Upper lobe of right lung (tissue), 1 donor: ENCODE measurements at regions not wholly inside any gene's neighbourhood (a gene's known extent, or its start where the extent isn't known, plus 50 kb on each side); places are given as distances from the start of the nearest gene placed in this dataset.
"Not testable (repeated sequence)": the region's sequence is repeated elsewhere in the genome, so short reads cannot be mapped to it uniquely, and the experiment has no call there.

Source experiments
- ATAC-seq: fragments of 200-7000 bp; cut with Tn5 transposase; one replicate; pipeline ENCODE4 v1.9.1; 2020; ENCODE audit warnings: mild to moderate bottlenecking, moderate library complexity
- DNase-seq: peaks from one replicate; pipeline ENCODE4 v3.0.0-alpha.2; 2020
- H3K27ac ChIP-seq: fragments of 200-600 bp; one replicate; pipeline ENCODE4 v1.8.0; 2022
- H3K27me3 ChIP-seq: fragments of 200-600 bp; one replicate; pipeline ENCODE4 v1.8.0; 2022; ENCODE audit warnings: mild to moderate bottlenecking
- H3K36me3 ChIP-seq: fragments of 200-600 bp; one replicate; pipeline ENCODE4 v1.8.0; 2022
- H3K4me1 ChIP-seq: fragments of 200-600 bp; one replicate; pipeline ENCODE4 v1.8.0; 2022
- H3K4me3 ChIP-seq: fragments of 200-600 bp; one replicate; pipeline ENCODE4 v1.8.0; 2022; ENCODE audit warnings: mild to moderate bottlenecking
- H3K9me3 ChIP-seq: fragments of 200-600 bp; one replicate; pipeline ENCODE4 v1.8.0; 2022
- CTCF ChIP-seq: fragments of 200-600 bp; IDR thresholded peaks from one replicate; pipeline ENCODE4 v1.8.0; 2022; ENCODE audit warnings: antibody characterized with exemption
- intact Hi-C: fragments of 100-400 bp; cut with DNase I; formaldehyde crosslinking; loops from one replicate; pipeline ENCODE4 v1.11.0; 2022
- donor health status: DM: no; HTN: yes; CAD: no; lungs with severe emphysema.

GRCh38 chr6:68141190-68141589, 493.9 kb upstream of the ADGRB3 start:
- H3K27me3 ChIP-seq, result no peaks in the 10 kb centered on the region
- H3K4me3 ChIP-seq, result no peak overlapping the region
- no peaks in the 10 kb centered on the region for H3K4me1 ChIP-seq
- intact Hi-C loops, result no loop called here
- DNase-seq, result no peak
- H3K9me3 ChIP-seq, result no peaks in the 10 kb centered on the region
- H3K27ac ChIP-seq, result no peak overlapping the region
- H3K36me3 ChIP-seq, result no peaks in the 10 kb centered on the region
- ATAC-seq, result no peak
- TF ChIP-seq CTCF, result no peak

GRCh38 chr6:68139130-68139529, 496.0 kb upstream of the ADGRB3 start:
- no peak for DNase-seq
- intact Hi-C loops, result no loop called here
- H3K9me3 ChIP-seq, result no peaks in the 10 kb centered on the region
- no peak overlapping the region for H3K4me3 ChIP-seq
- H3K27me3 ChIP-seq, result no peaks in the 10 kb centered on the region
- no peak for ATAC-seq
- H3K27ac ChIP-seq, result no peak overlapping the region
- no peak for TF ChIP-seq CTCF
- no peaks in the 10 kb centered on the region for H3K36me3 ChIP-seq
- no peaks in the 10 kb centered on the region for H3K4me1 ChIP-seq

GRCh38 chr6:68134796-68135195, 500.3 kb upstream of the ADGRB3 start:
- no peak overlapping the region for H3K27ac ChIP-seq
- ATAC-seq (no peak), DNase-seq (no peak)
- no peak overlapping the region for H3K4me3 ChIP-seq
- intact Hi-C loops, result no loop called here
- H3K9me3 ChIP-seq, result no peaks in the 10 kb centered on the region
- H3K4me1 ChIP-seq, result no peaks in the 10 kb centered on the region
- H3K27me3 ChIP-seq, result no peaks in the 10 kb centered on the region
- no peak for TF ChIP-seq CTCF
- H3K36me3 ChIP-seq, result no peaks in the 10 kb centered on the region

GRCh38 chr6:68128211-68128610, 506.9 kb upstream of the ADGRB3 start:
- Histone ChIP-seq H3K27me3 (no peaks in the 10 kb centered on the region), H3K4me1 (no peaks in the 10 kb centered on the region), H3K27ac (no peak overlapping the region), H3K36me3 (no peaks in the 10 kb centered on the region), H3K4me3 (no peak overlapping the region), H3K9me3 (no peaks in the 10 kb centered on the region)
- no peak for TF ChIP-seq CTCF
- DNase-seq (no peak), ATAC-seq (no peak)
- intact Hi-C loops, result no loop called here

GRCh38 chr6:68127074-68127473, 508.0 kb upstream of the ADGRB3 start:
- no peaks in the 10 kb centered on the region for H3K4me1 ChIP-seq
- H3K27me3 ChIP-seq, result no peaks in the 10 kb centered on the region
- intact Hi-C loops, result no loop called here
- TF ChIP-seq CTCF, result no peak
- ATAC-seq (no peak), DNase-seq (no peak)
- no peaks in the 10 kb centered on the region for H3K9me3 ChIP-seq
- no peak overlapping the region for H3K27ac ChIP-seq
- no peak overlapping the region for H3K4me3 ChIP-seq
- no peaks in the 10 kb centered on the region for H3K36me3 ChIP-seq

- Histone ChIP-seq H3K36me3 (no peaks in the 10 kb centered on the region), H3K9me3 (no peaks in the 10 kb centered on the region), H3K4me3 (no peak overlapping the region), H3K27me3 (no peaks in the 10 kb centered on the region), H3K4me1 (no peaks in the 10 kb centered on the region), H3K27ac (no peak overlapping the region)
- ATAC-seq (no peak), DNase-seq (no peak)
- no peak for TF ChIP-seq CTCF
- intact Hi-C loops, result no loop called here
Measured at GRCh38 chr6:68126089-68126749, 508.9 kb upstream of the ADGRB3 start.

GRCh38 chr6:68122975-68123374, 512.1 kb upstream of the ADGRB3 start:
- ATAC-seq, intact Hi-C loops, H3K36me3 ChIP-seq, H3K4me3 ChIP-seq, H3K9me3 ChIP-seq, H3K27me3 ChIP-seq, H3K27ac ChIP-seq, H3K4me1 ChIP-seq, DNase-seq: not testable (repeated sequence)
